Psoas muscle (tissue), 7 donors: ENCODE measurements at regions not wholly inside any gene's neighbourhood (a gene's known extent, or its start where the extent isn't known, plus 50 kb on each side); places are given as distances from the start of the nearest gene placed in this dataset.

Source experiments
- ATAC-seq, 4 donors: fragments of 200-7000 bp; cut with Tn5 transposase; one replicate each; pipeline ENCODE4 v1.9.1; 2020; ENCODE audit warnings: moderate library complexity in 3 of 4, mild to moderate bottlenecking in 2 of 4
- DNase-seq, 2 donors: peaks; one replicate each; pipeline ENCODE4 v3.0.0-alpha.2; 2020
- H3K27ac ChIP-seq: fragments of 200-600 bp; one replicate; pipeline ENCODE4 v1.8.0; 2022
- H3K27me3 ChIP-seq, 3 donors: fragments of 200-600 bp in 1 of 3; one replicate each; pipeline versions ENCODE4 v1.6.1 to v1.8.0; 2013 to 2022; ENCODE audit warnings: low read length in 2 of 3, mild to moderate bottlenecking in 2 of 3, moderate library complexity in 1 of 3; ENCODE audit not compliant: insufficient read depth in 3 of 3
- H3K36me3 ChIP-seq, 2 donors: fragments of 200-600 bp in 1 of 2; one replicate each; pipeline versions ENCODE4 v1.6.1 to v1.8.0; 2013 to 2022; ENCODE audit warnings: low read depth in 1 of 2, mild to moderate bottlenecking in 1 of 2, moderate library complexity in 1 of 2; ENCODE audit not compliant: insufficient read depth in 1 of 2
- H3K4me1 ChIP-seq: fragments of 200-600 bp; one replicate; pipeline ENCODE4 v1.8.0; 2022
- H3K4me3 ChIP-seq: fragments of 200-600 bp; one replicate; pipeline ENCODE4 v1.8.0; 2022; ENCODE audit warnings: mild to moderate bottlenecking
- H3K9me3 ChIP-seq: fragments of 200-600 bp; one replicate; pipeline ENCODE4 v1.8.0; 2022
- CTCF ChIP-seq: fragments of 200-600 bp; IDR thresholded peaks from one replicate; pipeline ENCODE4 v1.8.0; 2022; ENCODE audit warnings: antibody characterized with exemption
- WGBS, 3 donors: extraction: QIAGEN DNeasy Blood & Tissue Kit; methylation state at CpG; one replicate each; pipeline versions ENCODE4 v1.1.6 to v1.1.7; 2013; 5-methylcytosine and 5-hydroxymethylcytosine counted together
- intact Hi-C, 2 donors: fragments of 100-400 bp; cut with DNase I; formaldehyde crosslinking; loops; one replicate each; pipeline versions ENCODE4 v1.11.0 to v1.14.2; 2022
- donor health status: healthy with polysubstance abuse.
- donor health status: DM: no; HTN: no; CAD: no; lungs with moderate emphysema.
- donor health status: Bipolar disorder and iron deficiency.
- donor health status: healthy.
- donor health status: DM: yes; HTN: yes; CAD: no.
- donor health status: DM: no; HTN: no; CAD: no.
- donor health status: DM: yes; HTN: yes; CAD: no.

GRCh38 chr10:83357627-83358026 lies 781.7 kb upstream of the GHITM start:
- no peak overlapping the region for H3K4me3 ChIP-seq
- H3K36me3 ChIP-seq: no peaks in the 10 kb centered on the region
- no peaks in the 10 kb centered on the region for H3K9me3 ChIP-seq
- intact Hi-C loops: no loop called here
- H3K4me1 ChIP-seq: no peaks in the 10 kb centered on the region
- ATAC-seq: no peak
- no peaks in the 10 kb centered on the region for H3K27me3 ChIP-seq
- TF ChIP-seq CTCF: no peak
- no peak overlapping the region for H3K27ac ChIP-seq
- no peak for DNase-seq

- no peaks in the 10 kb centered on the region for H3K4me1 ChIP-seq
- H3K9me3 ChIP-seq: no peaks in the 10 kb centered on the region
- no peak overlapping the region for H3K4me3 ChIP-seq
- intact Hi-C loops: no loop called here
- no peaks in the 10 kb centered on the region for H3K36me3 ChIP-seq
- 85 to 89% (median 86%) methylated on average over 6 of the region's 6 CpGs for WGBS, 3 donors
- DNase-seq: no peak
- no peaks in the 10 kb centered on the region for H3K27me3 ChIP-seq
- ATAC-seq: no peak
- no peak overlapping the region for H3K27ac ChIP-seq
- no peak for TF ChIP-seq CTCF
Measured at GRCh38 chr10:83367036-83367435, 772.3 kb upstream of the GHITM start.

- no peak overlapping the region for H3K4me3 ChIP-seq
- TF ChIP-seq CTCF: no peak
- intact Hi-C loops: no loop called here
- H3K36me3 ChIP-seq: no peaks in the 10 kb centered on the region
- DNase-seq (no peak), ATAC-seq (no peak)
- H3K9me3 ChIP-seq: no peaks in the 10 kb centered on the region
- no peaks in the 10 kb centered on the region for H3K4me1 ChIP-seq
- no peak overlapping the region for H3K27ac ChIP-seq
- WGBS, 3 donors: 76 to 79% (median 79%) methylated on average over 4 of the region's 4 CpGs
- no peaks in the 10 kb centered on the region for H3K27me3 ChIP-seq
Measured at GRCh38 chr10:83371696-83372490, 767.4 kb upstream of the GHITM start.

- Histone ChIP-seq H3K9me3 (no peaks in the 10 kb centered on the region), H3K36me3 (no peaks in the 10 kb centered on the region), H3K27ac (no peak overlapping the region), H3K4me1 (no peaks in the 10 kb centered on the region), H3K27me3 (no peaks in the 10 kb centered on the region), H3K4me3 (no peak overlapping the region)
- intact Hi-C loops: no loop called here
- ATAC-seq (no peak), DNase-seq (no peak)
- 66 to 75% (median 71%) methylated on average over 2 of the region's 2 CpGs for WGBS, 3 donors
- TF ChIP-seq CTCF: no peak
Measured at GRCh38 chr10:83372646-83373045, 766.7 kb upstream of the GHITM start.

GRCh38 chr10:83373671-83374070 lies 765.6 kb upstream of the GHITM start:
- DNase-seq (no peak), ATAC-seq (no peak)
- no peak for TF ChIP-seq CTCF
- no peaks in the 10 kb centered on the region for H3K9me3 ChIP-seq
- no peak overlapping the region for H3K27ac ChIP-seq
- no peaks in the 10 kb centered on the region for H3K4me1 ChIP-seq
- H3K27me3 ChIP-seq: no peaks in the 10 kb centered on the region
- 81 to 91% (median 82%) methylated on average over 2 of the region's 2 CpGs for WGBS, 3 donors
- no peaks in the 10 kb centered on the region for H3K36me3 ChIP-seq
- intact Hi-C loops: no loop called here
- H3K4me3 ChIP-seq: no peak overlapping the region
